Spleen (tissue), 11 donors: ENCODE measurements at regions not wholly inside any gene's neighbourhood (a gene's known extent, or its start where the extent isn't known, plus 50 kb on each side); places are given as distances from the start of the nearest gene placed in this dataset.

ENCODE experiments used
- DNase-seq: peaks from one replicate; pipeline ENCODE4 v3.0.0-alpha.2; 2020
- H3K27ac ChIP-seq, 8 donors: fragments of 200-600 bp; sonication (generic) in 7 of 8; 1 replicate in 4 of 8; 2 replicates in 4 of 8; pipeline versions ENCODE4 v1.5.0 to v1.8.0; 2016 to 2021; ENCODE audit warnings: inconsistent platforms in 4 of 8, mild to moderate bottlenecking in 4 of 8, moderate library complexity in 1 of 8
- H3K27me3 ChIP-seq, 7 donors: fragments of 200-600 bp; sonication (generic) in 6 of 7; replicated peaks in 1 of 7; 1 replicate in 4 of 7; 2 replicates in 3 of 7; pipeline versions ENCODE4 v1.5.0 to v1.8.0; 2016 to 2021; ENCODE audit warnings: inconsistent platforms in 3 of 7, mild to moderate bottlenecking in 1 of 7
- H3K36me3 ChIP-seq, 6 donors: fragments of 200-600 bp; sonication (generic) in 5 of 6; 1 replicate in 4 of 6; 2 replicates in 2 of 6; pipeline versions ENCODE4 v1.5.0 to v1.8.0; 2016 to 2021; ENCODE audit warnings: inconsistent platforms in 2 of 6
- H3K4me1 ChIP-seq, 6 donors: fragments of 200-600 bp; sonication (generic) in 5 of 6; 1 replicate in 3 of 6; 2 replicates in 3 of 6; pipeline versions ENCODE4 v1.5.0 to v1.8.0; 2016 to 2021; ENCODE audit warnings: inconsistent platforms in 3 of 6
- H3K4me3 ChIP-seq, 8 donors: fragments of 200-600 bp; sonication (generic) in 7 of 8; 1 replicate in 4 of 8; 2 replicates in 4 of 8; pipeline versions ENCODE4 v1.5.0 to v1.8.0; 2016 to 2021; ENCODE audit warnings: inconsistent platforms in 4 of 8, mild to moderate bottlenecking in 4 of 8, moderate library complexity in 2 of 8
- H3K9me3 ChIP-seq, 8 donors: fragments of 200-600 bp; sonication (generic) in 7 of 8; 1 replicate in 4 of 8; 2 replicates in 4 of 8; pipeline versions ENCODE4 v1.5.0 to v1.8.0; 2016 to 2021; ENCODE audit warnings: inconsistent platforms in 4 of 8
- CTCF ChIP-seq, 11 experiments: fragments of 200-600 bp in 7 of 11; fragments of 450-650 bp in 4 of 11; sonication (generic) in 4 of 11; IDR thresholded peaks in 8 of 11; conservative IDR thresholded peaks in 3 of 11; 1 replicate in 7 of 11; 2 replicates in 4 of 11; pipeline versions ENCODE4 v1.4.0 to v1.8.0; 2016 to 2021; ENCODE audit warnings: antibody characterized with exemption in 11 of 11, inconsistent platforms in 4 of 11, mild to moderate bottlenecking in 1 of 11
- POLR2A ChIP-seq, 3 donors: fragments of 450-650 bp; IDR thresholded peaks; one replicate each; pipeline ENCODE4 v1.5.1; 2017; ENCODE audit warnings: antibody characterized with exemption in 3 of 3, mild to moderate bottlenecking in 1 of 3
- POLR2AphosphoS5 ChIP-seq, 3 donors: sonication (generic); formaldehyde crosslinking; IDR thresholded peaks; one replicate each; pipeline ENCODE4 v1.5.1; 2017; ENCODE audit warnings: antibody characterized with exemption in 3 of 3
- WGBS, 5 donors: extraction: QIAGEN DNeasy Blood & Tissue Kit in 3 of 5; methylation state at CpG; one replicate each; pipeline versions ENCODE4 v1.1.5 to v1.1.7; 2013 to 2018; 5-methylcytosine and 5-hydroxymethylcytosine counted together
- intact Hi-C: fragments of 100-400 bp; cut with DNase I; formaldehyde crosslinking; loops from one replicate; pipeline ENCODE4 v1.15.0; 2023; ENCODE audit warnings: low total_unique reads
- donor health status: healthy with polysubstance abuse.
- donor health status: DM: no; HTN: no; CAD: no; lungs with moderate emphysema.
- donor health status: DM: no; HTN: no; CAD: no.
- donor health status: Bipolar disorder and iron deficiency.
- donor health status: healthy.
- donor health status: DM: no; HTN: no; CAD: no.
- donor health status: DM: yes; HTN: yes; CAD: no.

GRCh38 chr6:145453376-145453775 is 281.9 kb downstream of the EPM2A start:
- Histone ChIP-seq H3K4me1 (no peaks in the 10 kb centered on the region), H3K27ac (no peak overlapping the region), H3K9me3 (no peaks in the 10 kb centered on the region), H3K27me3 (no peaks in the 10 kb centered on the region), H3K36me3 (no peaks in the 10 kb centered on the region), H3K4me3 (no peak overlapping the region)
- intact Hi-C loops: no loop called here
- TF ChIP-seq POLR2A (IDR thresholded peaks at IDR 0.05): no peak
- TF ChIP-seq POLR2AphosphoS5 (IDR thresholded peaks at IDR 0.05): no peak
- TF ChIP-seq CTCF (IDR thresholded peaks at IDR 0.05 in 8 of 11, conservative IDR thresholded peaks at IDR 0.05 in 3 of 11): peak in 2 of 11 experiments; percentile 17 to 21
- DNase-seq: no peak

GRCh38 chr6:145454006-145454405 is 281.3 kb downstream of the EPM2A start:
- no peaks in the 10 kb centered on the region for H3K4me1 ChIP-seq
- no peak for DNase-seq
- H3K27me3 ChIP-seq: no peaks in the 10 kb centered on the region
- H3K36me3 ChIP-seq: no peaks in the 10 kb centered on the region
- H3K27ac ChIP-seq: no peak overlapping the region
- intact Hi-C loops: no loop called here
- H3K9me3 ChIP-seq: no peaks in the 10 kb centered on the region
- 84 to 97% (median 93%) methylated on average over 2 of the region's 2 CpGs for WGBS, 5 donors
- no peak overlapping the region for H3K4me3 ChIP-seq
- no peak for TF ChIP-seq POLR2A (IDR thresholded peaks at IDR 0.05)
- no peak for TF ChIP-seq CTCF (IDR thresholded peaks at IDR 0.05 in 8 of 11, conservative IDR thresholded peaks at IDR 0.05 in 3 of 11)
- TF ChIP-seq POLR2AphosphoS5 (IDR thresholded peaks at IDR 0.05): no peak

GRCh38 chr6:145457556-145457955 is 277.8 kb downstream of the EPM2A start:
- Histone ChIP-seq H3K9me3 (no peaks in the 10 kb centered on the region), H3K27me3 (no peaks in the 10 kb centered on the region), H3K27ac (no peak overlapping the region), H3K4me3 (no peak overlapping the region), H3K4me1 (no peaks in the 10 kb centered on the region), H3K36me3 (no peaks in the 10 kb centered on the region)
- intact Hi-C loops: no loop called here
- no peak for DNase-seq
- no peak for TF ChIP-seq POLR2A (IDR thresholded peaks at IDR 0.05)
- no peak for TF ChIP-seq POLR2AphosphoS5 (IDR thresholded peaks at IDR 0.05)
- no peak for TF ChIP-seq CTCF (IDR thresholded peaks at IDR 0.05 in 8 of 11, conservative IDR thresholded peaks at IDR 0.05 in 3 of 11)

- TF ChIP-seq CTCF (IDR thresholded peaks at IDR 0.05 in 8 of 11, conservative IDR thresholded peaks at IDR 0.05 in 3 of 11) (no peak), POLR2AphosphoS5 (IDR thresholded peaks at IDR 0.05) (no peak), POLR2A (IDR thresholded peaks at IDR 0.05) (no peak)
- DNase-seq: no peak
- Histone ChIP-seq H3K9me3 (peaks cover 0 to 31% (median 20%) of the 10 kb centered on the region in 8 donors), H3K36me3 (no peaks in the 10 kb centered on the region), H3K27ac (no peak overlapping the region), H3K4me3 (no peak overlapping the region), H3K27me3 (no peaks in the 10 kb centered on the region), H3K4me1 (no peaks in the 10 kb centered on the region)
- intact Hi-C loops: no loop called here
Measured at GRCh38 chr6:145468534-145468933, 266.8 kb downstream of the EPM2A start.
